C1 segment of cervical spinal cord (tissue), 14 donors: ENCODE measurements at regions not wholly inside any gene's neighbourhood (a gene's known extent, or its start where the extent isn't known, plus 50 kb on each side); places are given as distances from the start of the nearest gene placed in this dataset.

Experiments used
- DNase-seq, 14 donors: peaks; one replicate each; lab custom pipeline; 2025; lab: John Stamatoyannopoulos, UW

DNA sequence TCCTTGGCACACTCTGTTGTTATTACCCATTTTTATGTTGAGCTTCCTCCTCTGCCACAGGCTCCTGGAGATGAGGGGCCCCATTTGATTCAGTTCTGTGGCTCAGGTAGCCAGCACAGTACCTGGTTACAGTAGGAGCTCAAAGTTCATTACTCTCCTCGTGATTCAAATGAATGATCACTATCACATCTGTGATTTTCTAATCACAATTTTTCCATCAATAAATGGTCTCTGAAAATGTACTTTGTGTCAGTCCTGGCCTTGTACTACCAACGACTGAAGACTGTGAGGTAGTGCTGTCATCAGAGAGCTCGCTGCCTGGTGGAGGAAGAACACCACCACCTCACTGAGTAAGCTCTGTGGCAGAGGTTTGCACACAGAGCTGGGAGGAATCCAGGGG is 106.8 kb upstream of the JUN start:
- DNase-seq: no peak

DNA sequence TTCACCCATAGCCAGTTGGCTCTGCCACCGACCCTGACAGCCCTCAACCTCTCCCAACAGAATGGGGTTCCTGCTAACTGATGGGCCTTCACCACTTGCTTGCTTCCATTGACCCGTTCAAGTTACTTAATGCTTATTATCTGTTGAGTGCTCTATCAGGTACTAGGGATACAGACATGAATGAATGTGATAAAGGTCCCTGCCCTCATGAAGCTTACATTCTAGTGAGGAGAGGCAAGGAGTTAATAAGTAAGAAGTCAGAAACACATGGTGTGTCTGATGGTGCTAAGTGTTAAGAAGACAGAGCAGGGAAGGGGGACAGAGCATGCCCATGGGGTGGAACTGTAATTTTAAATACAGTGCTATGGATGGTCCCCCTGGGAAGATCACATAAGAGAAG is 107.5 kb upstream of the JUN start:
- DNase-seq: no peak

DNA sequence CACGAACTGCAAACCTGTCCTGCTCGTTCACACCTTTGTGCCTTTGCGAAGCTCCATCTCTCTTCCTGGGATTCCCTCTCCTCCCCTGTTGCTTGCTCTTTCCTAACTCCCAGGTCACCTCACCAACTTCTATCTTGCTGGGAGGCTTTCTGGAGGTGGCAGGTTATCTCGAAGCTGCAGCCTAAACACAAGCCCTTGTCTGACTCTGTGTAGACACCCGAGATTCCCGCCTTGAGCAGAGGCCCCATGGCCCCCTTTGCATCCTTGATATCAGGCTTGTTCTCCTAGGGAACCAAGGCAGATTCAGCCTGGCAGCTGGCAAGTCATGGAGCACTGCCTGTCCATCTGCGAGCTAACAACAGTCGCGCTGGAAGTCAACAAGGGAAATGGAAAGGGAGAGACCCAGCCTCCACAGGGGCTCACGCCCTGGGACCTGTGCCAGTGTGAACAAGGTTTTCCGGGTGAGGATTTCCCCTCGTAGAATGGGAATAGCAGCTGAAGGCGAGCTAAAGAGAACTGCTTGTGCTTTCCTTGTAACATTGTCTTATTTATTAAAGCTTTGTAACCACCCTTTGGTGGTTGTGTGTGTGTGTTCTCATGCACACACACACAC is 109.5 kb upstream of the JUN start:
- DNase-seq: peak in 1 of 14 donors; percentile 9

DNA sequence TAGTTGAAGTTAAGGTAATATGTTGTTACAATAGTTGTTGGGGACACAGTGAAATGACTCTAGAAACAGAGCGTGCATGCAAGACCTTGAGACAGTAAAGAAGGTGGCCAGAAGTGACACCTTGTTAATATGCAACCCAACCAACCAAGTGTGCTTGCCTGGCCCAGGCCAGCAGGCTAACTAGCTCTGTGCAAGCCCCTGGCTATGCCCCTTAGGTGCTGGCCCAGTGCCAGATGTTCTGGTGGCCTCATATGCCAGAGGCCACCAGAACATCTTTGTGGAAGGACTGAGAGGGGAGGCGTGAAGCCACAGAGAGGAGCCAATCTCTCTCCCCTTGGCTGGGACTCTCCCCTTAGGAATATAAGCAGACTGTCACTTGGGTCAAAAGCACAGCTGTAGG is 111.2 kb upstream of the JUN start:
- no peak for DNase-seq

- peak in 3 of 14 donors; percentile 16 to 26 (median 20) for DNase-seq
Observed at GRCh38 chr1:58895559-58896145, 111.8 kb upstream of the JUN start.

DNA sequence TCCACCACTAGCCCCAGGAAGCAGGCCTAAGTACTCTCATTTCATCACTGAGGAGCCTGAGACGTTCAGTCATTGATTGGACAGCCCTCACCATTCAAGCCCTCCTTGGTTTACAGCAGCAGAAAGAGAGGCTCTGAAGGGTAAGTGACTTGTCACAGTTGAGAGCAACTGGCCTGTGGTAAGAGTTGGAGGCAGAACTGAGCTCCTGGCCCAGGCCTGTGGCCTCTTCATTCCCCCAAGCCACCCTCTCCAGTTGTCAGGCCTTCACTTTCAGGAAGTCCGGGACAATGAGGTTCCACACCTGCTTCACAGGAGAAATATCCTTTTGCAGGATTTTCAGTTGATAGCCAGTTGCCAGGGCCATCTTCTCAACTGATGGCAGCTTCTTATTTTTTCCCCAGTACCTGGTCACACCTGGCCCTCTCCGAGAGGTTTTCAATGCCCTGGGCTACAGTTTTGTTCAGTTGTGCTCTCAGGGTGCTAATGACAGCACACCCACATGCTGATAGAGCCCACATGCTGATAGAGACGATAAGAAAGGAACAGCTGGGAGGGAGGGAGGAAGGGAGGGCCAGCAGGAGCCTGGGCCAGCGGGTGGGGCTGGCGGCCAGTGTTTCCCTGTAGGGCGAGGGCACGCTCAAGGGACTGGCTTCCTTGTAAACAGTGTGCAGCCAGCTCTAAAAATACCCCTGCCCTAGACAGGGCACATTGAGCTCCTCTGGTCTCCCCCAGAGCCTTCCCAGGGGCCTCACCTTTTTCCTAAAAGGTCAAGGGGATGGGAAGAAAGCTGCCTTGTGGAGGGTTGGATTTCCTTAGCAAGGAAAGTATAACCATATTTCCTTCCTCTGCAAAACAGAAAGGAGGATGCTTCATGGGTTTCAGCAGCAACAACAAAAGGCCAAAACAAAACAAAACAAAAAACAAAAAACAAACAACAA is 112.7 kb upstream of the JUN start:
- DNase-seq: peak in 5 of 14 donors; percentile 17 to 33 (median 24)

DNA sequence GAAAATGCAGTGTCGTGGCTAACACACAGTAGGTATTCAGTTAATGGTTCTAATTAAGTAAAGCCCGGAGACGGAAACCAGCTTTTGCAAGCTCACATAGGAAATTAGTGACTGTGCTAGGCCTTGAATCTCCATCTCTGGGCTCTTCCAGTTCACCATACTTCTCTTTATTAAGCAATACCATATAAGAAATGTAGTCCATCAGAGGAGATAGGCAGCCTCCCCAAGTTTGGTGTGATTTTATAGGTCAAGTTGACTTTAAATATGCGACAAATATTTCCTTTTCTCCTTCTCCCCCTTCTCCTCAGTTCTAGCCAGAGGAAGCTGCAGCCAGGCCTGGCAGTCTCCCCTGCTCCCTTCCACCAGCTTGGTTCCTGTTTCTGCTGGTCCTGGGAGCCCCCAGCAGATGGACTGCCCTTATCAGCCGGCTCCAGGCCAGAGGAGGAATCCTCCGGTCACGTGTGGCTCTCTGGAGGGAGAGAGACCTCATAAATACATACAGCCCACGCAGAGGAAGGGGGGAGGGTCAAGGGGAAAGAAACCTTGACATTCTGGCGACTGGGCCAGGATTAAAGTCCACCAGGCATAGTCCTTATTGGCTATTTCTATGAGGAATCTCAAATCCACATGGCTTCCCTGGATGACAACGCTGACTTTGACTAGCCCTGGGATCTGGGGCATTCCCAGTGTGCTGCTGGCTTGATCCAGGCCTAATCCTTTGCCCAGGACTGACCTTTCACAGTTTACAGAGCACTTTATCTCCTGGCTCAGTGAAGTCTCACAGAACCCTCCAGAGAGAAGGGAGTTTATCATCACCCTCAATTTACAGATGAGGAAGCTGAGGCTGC is 115.1 kb upstream of the JUN start:
- DNase-seq: peak in 4 of 14 donors; percentile 25 to 85 (median 32)

DNA sequence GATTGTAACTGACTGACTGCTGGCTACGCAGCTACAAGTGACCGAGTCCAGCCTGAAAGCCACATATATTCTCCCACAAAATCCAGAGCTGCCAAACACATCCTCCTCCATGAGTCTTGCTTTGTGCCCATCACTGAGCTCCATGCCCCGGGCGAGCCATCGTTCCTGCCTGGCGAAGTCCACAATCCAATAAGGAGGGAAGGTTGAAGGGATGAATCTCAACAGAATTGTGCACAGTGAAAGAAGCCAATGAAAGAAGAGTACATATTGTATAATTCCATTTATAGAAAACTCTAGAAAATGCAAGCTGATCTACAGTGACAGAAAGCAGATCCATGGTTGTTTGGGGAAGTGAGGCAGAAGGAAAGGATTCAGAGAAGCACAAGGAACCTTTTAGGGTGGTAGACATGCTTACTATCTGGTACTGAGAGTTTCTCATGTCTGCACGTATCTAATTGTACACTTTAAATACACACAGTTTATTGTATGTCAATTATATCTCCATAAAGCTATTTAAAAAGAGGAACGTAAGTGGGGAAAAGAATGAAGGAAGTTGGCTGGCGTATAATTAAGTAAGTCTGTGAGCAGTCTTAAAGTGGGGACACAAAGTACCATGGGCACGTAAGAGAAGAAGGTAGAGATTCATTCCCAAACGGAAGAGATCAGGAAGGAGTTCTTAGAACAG is 115.9 kb upstream of the JUN start:
- no peak for DNase-seq

GRCh38 chr1:58900396-58900795 is 116.5 kb upstream of the JUN start:
- no peak for DNase-seq

GRCh38 chr1:58901008-58901407 is 117.2 kb upstream of the JUN start:
- no peak for DNase-seq

- no peak for DNase-seq
Observed at GRCh38 chr1:58902830-58903513, 119.1 kb upstream of the JUN start.

DNA sequence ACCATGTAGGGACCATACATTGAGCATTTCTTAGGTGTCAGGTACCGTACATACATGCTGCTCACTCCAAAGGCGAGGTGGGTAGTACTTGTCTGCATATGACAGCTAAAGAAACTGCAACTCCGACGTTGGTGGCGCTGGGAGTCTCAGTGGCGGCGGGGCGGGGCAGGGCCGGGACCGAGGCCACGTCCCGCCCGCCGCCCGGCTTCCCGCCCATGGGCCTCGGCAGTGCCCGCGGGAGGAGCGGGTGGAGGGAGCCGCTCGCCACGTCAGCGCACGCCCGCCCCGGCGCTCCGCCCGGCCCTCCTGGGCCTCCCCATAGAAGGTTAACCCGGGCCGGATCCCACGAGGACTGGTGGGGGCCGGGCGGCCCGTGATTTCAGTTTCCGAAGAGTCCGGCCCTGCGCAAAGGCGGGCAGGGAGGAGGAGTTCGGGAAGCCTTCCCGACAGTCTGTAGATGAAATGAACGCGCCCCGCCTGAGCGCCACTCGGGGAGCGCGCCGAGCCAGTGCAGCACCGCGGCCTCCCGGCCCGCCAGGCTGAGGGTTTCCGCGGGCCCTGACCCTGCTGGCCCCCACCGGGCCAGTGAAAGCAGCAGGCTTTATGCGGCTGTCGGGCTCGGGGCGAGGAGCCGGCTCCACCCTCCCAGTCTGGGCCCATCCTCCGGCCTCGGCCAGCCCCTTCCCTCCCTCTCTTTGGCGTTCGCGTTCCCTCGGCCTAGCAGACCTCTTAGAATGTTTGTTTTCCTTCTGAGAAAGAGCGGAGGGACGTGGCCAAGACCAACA is 119.9 kb upstream of the JUN start:
- DNase-seq: peak; percentile 51 to 89 (median 80)

- no peak for DNase-seq
Observed at GRCh38 chr1:58904299-58905125, 120.7 kb upstream of the JUN start.

- DNase-seq: no peak
Observed at GRCh38 chr1:58905126-58905490, 121.3 kb upstream of the JUN start.

DNA sequence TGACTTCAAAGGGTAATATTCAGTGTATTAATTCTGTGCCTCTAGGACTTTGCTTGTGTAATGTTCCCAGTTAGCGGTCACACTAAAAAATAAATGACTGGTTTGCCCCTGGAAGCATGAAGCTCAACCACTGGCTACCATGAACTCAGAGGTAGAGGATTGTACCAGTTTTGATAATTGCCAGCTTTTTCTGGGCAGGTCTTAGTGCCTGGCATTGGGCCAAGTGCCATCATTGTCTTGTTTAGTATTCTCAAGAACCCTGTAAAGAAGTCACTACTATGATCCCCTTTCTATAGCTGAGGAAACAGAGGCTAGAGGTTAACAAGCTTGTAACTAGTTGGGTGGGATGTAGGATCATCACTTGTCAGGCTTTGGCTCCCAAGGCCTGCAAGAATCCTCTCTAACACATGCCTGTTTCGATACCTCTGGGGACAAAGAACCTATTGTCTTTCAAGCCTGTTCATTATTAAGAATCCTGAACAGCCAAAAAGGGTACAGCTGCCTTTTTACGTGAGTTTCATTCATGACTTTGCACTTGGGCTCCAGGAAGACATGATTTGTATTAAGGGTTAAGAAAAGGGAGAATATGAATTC is 121.9 kb upstream of the JUN start:
- DNase-seq: no peak

DNA sequence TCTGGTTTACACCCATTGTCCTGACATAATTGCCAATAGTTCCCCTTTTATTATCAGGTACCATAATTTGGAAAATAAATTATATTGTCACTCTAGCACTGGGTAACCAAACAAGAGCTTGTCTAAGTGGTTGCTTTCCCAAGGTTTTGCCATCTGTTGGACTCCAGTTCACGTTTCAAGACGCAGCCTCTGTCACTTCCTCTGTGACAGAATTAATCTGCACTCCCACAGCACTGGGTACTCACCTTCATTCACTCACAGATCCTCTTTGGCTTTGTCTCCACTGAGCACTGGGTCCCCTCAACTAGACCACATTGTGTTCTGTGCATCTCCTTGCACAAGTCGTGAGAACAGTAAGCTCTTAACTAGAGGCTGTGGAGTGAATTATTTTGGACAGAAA is 123.6 kb upstream of the JUN start:
- no peak for DNase-seq

DNA sequence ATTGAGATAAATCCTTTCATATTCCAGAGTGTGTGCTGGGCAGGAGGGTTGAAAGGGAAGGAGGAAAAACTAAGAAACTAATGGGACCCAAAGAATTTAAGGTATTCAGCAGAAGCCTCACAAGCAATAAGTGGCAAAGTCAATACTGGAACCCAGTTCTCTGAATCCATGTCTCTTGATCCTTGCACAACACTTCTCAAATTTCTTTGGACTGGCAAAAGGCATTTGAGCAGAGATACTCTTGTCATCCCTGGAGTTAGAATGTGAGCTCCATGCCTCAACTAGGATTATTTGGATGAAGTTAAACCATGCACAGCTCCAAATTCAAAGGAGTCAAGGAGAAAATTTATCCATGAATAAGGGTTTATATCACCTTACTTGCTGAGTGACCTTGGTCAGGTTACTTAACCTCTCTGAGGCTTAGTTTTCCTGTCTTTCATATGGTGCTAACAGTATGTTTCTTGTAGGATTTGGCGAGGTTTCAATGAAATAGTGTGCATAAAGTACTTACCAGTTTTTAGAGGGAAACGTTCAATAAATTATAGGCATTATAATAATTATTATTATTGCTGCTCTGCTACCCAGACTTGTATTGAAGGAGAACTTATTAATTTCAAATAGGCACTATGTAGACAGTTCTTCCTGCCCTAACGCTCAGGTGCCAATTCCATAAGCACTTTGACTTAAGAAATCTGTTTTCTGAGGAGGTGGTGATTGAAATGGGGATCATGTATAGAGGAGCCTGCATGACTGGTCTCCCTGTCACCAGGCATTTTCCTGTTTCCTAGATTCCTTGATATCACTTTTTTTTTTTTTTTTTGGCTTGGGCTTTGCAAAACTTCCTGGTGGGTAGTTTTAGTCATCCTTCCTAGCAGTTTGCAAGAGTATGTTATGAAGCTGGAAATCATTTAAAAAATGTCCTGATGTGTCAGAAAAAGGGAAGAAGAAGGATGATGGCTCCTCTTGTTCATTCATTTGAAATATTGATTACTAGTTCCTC is 125.0 kb upstream of the JUN start:
- DNase-seq: no peak
